ENCODE measurements at regions not wholly inside any gene's neighbourhood (a gene's known extent, or its start where the extent isn't known, plus 50 kb on each side); places are given as distances from the start of the nearest gene placed in this dataset.

GRCh38 chr21:25298512-25299491 lies 308.5 kb downstream of the MRPL39 start:
- TF ChIP-seq EZH2 (IDR thresholded peaks at IDR 0.05; ENCODE audit: insufficient read depth, poor library complexity, severe bottlenecking) (no peak), EZH2phosphoT487 (IDR thresholded peaks at IDR 0.05; ENCODE audit: insufficient read depth, low read depth) (no peak)

All from GM23248 (cell line).